ENCODE measurements at regions not wholly inside any gene's neighbourhood (a gene's known extent, or its start where the extent isn't known, plus 50 kb on each side); places are given as distances from the start of the nearest gene placed in this dataset.

GRCh38 chr18:22514655-22515054 lies 96.9 kb upstream of the CTAGE1 start:
- TF ChIP-seq POLR2A (IDR thresholded peaks at IDR 0.05; ENCODE audit: low read length) (no peak), GATA1 (IDR thresholded peaks at IDR 0.05; ENCODE audit: low read depth, low read length) (no peak)

Measured in erythroblast (primary cell).